K562 (cell line): ENCODE measurements at regions not wholly inside any gene's neighbourhood (a gene's known extent, or its start where the extent isn't known, plus 50 kb on each side); places are given as distances from the start of the nearest gene placed in this dataset.

ENCODE experiments used
- CTCF ChIP-seq, 3 experiments: IDR thresholded peaks in 2 of 3; conservative IDR thresholded peaks in 1 of 3; 2 replicates each; pipeline ENCODE4 v1.5.1; 2011 to 2012; ENCODE audit warnings: low read length in 3 of 3, mild to moderate bottlenecking in 3 of 3, control low read depth in 2 of 3, improper control_type of control experiment in 1 of 3, inconsistent platforms in 1 of 3, low read depth in 1 of 3, mixed read lengths in 1 of 3, moderate library complexity in 1 of 3; ENCODE audit not compliant: insufficient read depth in 2 of 3
- EP300 ChIP-seq: IDR thresholded peaks from 2 replicates; pipeline ENCODE4 v1.6.1; 2012; ENCODE audit warnings: low read length, improper control_type of control experiment
- KLF16 ChIP-seq: IDR thresholded peaks from 2 replicates; pipeline ENCODE4 v1.6.1; 2016; ENCODE audit warnings: antibody characterized with exemption
- NFE2 ChIP-seq: IDR thresholded peaks from 2 replicates; pipeline ENCODE4 v1.6.1; 2014; ENCODE audit warnings: antibody characterized with exemption, low read depth
- POLR2A ChIP-seq: fragments of 450-650 bp; conservative IDR thresholded peaks from 2 replicates; pipeline ENCODE4 v1.6.1; 2016
- RBM22 ChIP-seq: fragments of 200-400 bp; formaldehyde crosslinking; IDR thresholded peaks from 2 replicates; pipeline ENCODE4 v1.6.1; 2018; ENCODE audit warnings: low read length, low read depth; ENCODE audit not compliant: poor library complexity, severe bottlenecking
- SIRT6 ChIP-seq: IDR thresholded peaks from one replicate; pipeline ENCODE4 v1.6.1; 2012; ENCODE audit warnings: low read depth, mild to moderate bottlenecking, control low read depth, inconsistent platforms, low read length, moderate library complexity
- TGIF2 ChIP-seq: sonication (generic); formaldehyde crosslinking; IDR thresholded peaks from 2 replicates; pipeline ENCODE4 v1.8.1; 2022; ENCODE audit warnings: mild to moderate bottlenecking, missing genetic modification reagents, moderate library complexity
- TRIM28 ChIP-seq: fragments of 450-650 bp; IDR thresholded peaks from 2 replicates; pipeline ENCODE4 v1.6.1; 2017
- YY1 ChIP-seq, 3 experiments: IDR thresholded peaks; 2 replicates each; pipeline ENCODE4 v1.6.1; 2011; ENCODE audit warnings: low read length in 2 of 3, mild to moderate bottlenecking in 2 of 3, moderate library complexity in 2 of 3, borderline replicate concordance in 1 of 3, control low read depth in 1 of 3, low read depth in 1 of 3; ENCODE audit not compliant: insufficient read depth in 3 of 3, insufficient replicate concordance in 2 of 3, control insufficient read depth in 1 of 3, insufficient read length in 1 of 3; ENCODE audit errors: extremely low read depth in 1 of 3

- TF ChIP-seq EP300 (no peak), TRIM28 (no peak), KLF16 (no peak), NFE2 (no peak), CTCF (IDR thresholded peaks at IDR 0.05 in 2 of 3, conservative IDR thresholded peaks at IDR 0.05 in 1 of 3; ENCODE audit: insufficient read depth in 2 of 3, low read depth in 1 of 3, low read length in 3 of 3) (no peak), YY1 (IDR thresholded peaks at IDR 0.05; ENCODE audit: borderline replicate concordance in 1 of 3, control insufficient read depth in 1 of 3, extremely low read depth in 1 of 3, insufficient read depth in 3 of 3, insufficient read length in 1 of 3, insufficient replicate concordance in 2 of 3, low read depth in 1 of 3, low read length in 2 of 3) (no peak), SIRT6 (no peak), TGIF2 (CRISPR knock-in tag) (no peak), POLR2A (no peak), RBM22 (no peak)
Observed at GRCh38 chr7:135840591-135840990, 92.0 kb upstream of the FAM180A start.
